ENCODE measurements at regions not wholly inside any gene's neighbourhood (a gene's known extent, or its start where the extent isn't known, plus 50 kb on each side); places are given as distances from the start of the nearest gene placed in this dataset.

DNA sequence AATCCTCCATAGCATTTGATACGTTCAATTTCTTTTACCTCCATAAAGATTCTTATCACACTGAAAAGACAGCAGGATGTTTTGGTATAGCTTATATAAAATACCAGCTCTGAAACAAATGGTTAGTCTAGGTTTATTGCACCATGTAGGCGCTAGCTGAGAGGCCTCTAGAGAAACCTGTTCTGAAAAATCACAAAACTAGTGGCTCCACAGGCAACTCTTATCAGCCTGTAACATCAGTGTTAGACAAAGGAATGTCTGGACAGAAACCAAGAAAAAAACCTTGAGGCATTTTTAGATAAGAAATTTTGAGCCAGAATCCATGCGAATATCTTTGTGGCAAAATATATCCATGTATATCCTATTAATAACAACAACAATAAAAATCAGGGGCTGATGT lies 440.4 kb upstream of the MAP2 start:
- Histone ChIP-seq H3K4me1 (no peaks in the 10 kb centered on the region), H3K4me3 (no peak overlapping the region), H3K27ac (no peak overlapping the region), H3K36me3 (no peaks in the 10 kb centered on the region), H3K9me3 (no peaks in the 10 kb centered on the region), H3K27me3 (no peaks in the 10 kb centered on the region)
- intact Hi-C loops (cut with DNase I; ENCODE audit: low total_unique reads), result no loop called here
- TF ChIP-seq, protein P1, sequence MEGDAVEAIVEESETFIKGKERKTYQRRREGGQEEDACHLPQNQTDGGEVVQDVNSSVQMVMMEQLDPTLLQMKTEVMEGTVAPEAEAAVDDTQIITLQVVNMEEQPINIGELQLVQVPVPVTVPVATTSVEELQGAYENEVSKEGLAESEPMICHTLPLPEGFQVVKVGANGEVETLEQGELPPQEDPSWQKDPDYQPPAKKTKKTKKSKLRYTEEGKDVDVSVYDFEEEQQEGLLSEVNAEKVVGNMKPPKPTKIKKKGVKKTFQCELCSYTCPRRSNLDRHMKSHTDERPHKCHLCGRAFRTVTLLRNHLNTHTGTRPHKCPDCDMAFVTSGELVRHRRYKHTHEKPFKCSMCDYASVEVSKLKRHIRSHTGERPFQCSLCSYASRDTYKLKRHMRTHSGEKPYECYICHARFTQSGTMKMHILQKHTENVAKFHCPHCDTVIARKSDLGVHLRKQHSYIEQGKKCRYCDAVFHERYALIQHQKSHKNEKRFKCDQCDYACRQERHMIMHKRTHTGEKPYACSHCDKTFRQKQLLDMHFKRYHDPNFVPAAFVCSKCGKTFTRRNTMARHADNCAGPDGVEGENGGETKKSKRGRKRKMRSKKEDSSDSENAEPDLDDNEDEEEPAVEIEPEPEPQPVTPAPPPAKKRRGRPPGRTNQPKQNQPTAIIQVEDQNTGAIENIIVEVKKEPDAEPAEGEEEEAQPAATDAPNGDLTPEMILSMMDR (IDR thresholded peaks at IDR 0.05), result no peak
- no peak for TF ChIP-seq POLR2A (IDR thresholded peaks at IDR 0.05)
- DNase-seq, result no peak

DNA sequence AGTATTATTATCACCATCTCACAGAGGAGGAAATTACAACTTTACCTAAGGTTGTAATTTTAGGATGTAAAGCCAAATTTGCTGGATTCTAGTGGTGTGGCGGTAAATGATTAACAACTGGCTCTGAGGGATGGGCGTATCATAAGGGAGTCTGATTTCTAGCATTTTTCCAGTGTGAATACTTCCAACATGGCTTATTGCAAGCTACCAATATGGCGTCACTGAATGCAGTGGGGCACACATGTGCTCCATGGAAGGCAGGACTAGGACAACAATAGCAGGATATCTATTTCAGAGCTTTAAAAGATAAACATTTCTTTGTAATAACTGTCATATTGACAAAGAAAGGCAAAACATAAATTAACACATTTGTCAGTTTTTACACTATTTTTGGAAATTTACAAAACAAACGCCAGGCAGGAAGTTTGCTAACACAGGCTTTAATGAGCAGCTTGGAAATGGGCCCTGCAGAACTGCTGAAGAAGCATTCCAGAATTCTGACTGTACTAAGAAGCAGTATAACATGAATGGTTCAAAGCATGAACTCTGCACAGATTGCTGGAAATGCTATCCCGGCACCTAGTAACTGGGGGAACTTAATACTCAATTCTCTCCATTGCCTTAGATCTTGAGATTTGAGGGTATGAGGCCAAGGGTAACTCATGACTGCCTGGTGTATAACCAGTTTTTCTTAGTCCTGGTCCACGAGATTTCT lies 439.3 kb upstream of the MAP2 start:
- Histone ChIP-seq H3K9me3 (no peaks in the 10 kb centered on the region), H3K4me1 (no peaks in the 10 kb centered on the region), H3K27ac (no peak overlapping the region), H3K36me3 (no peaks in the 10 kb centered on the region), H3K4me3 (no peak overlapping the region), H3K27me3 (no peaks in the 10 kb centered on the region)
- TF ChIP-seq POLR2A (IDR thresholded peaks at IDR 0.05), result no peak
- TF ChIP-seq, protein P1 (IDR thresholded peaks at IDR 0.05), result no peak
- DNase-seq, result no peak
- intact Hi-C loops (cut with DNase I; ENCODE audit: low total_unique reads), result no loop called here

DNA sequence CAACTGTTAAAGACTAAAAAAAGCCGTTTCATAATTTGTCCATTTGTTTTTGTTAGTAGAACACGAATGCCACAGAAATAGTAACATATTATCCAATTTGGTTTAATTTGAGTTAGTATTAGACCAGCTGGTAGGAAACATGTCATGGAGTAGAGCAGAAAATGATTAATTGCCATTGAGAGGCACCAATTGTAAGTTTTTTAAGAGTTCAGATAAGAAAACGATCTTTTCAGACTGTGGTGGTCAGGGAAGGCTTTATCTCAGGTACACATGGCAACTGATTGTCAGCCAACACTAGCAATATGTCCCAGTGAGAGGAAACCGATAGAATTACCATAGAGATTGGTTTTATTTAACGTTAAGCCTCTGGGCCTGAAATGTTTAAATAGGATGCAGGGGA lies 438.2 kb upstream of the MAP2 start:
- DNase-seq, result no peak
- no peak for TF ChIP-seq POLR2A (IDR thresholded peaks at IDR 0.05)
- TF ChIP-seq, protein P1 (IDR thresholded peaks at IDR 0.05), result no peak
- no peak overlapping the region for H3K4me3 ChIP-seq
- no peaks in the 10 kb centered on the region for H3K36me3 ChIP-seq
- no peaks in the 10 kb centered on the region for H3K9me3 ChIP-seq
- H3K27ac ChIP-seq, result no peak overlapping the region
- no peaks in the 10 kb centered on the region for H3K4me1 ChIP-seq
- no peaks in the 10 kb centered on the region for H3K27me3 ChIP-seq
- intact Hi-C loops (cut with DNase I; ENCODE audit: low total_unique reads), result no loop called here

GRCh38 chr2:208990716-208991115 lies 433.1 kb upstream of the MAP2 start:
- no peaks in the 10 kb centered on the region for H3K9me3 ChIP-seq
- intact Hi-C loops (cut with DNase I; ENCODE audit: low total_unique reads), result no loop called here
- no peak for DNase-seq

GRCh38 chr2:208999911-209000310 lies 423.9 kb upstream of the MAP2 start:
- Histone ChIP-seq H3K4me3 (no peak overlapping the region), H3K9me3 (no peaks in the 10 kb centered on the region), H3K36me3 (no peaks in the 10 kb centered on the region), H3K4me1 (no peaks in the 10 kb centered on the region), H3K27ac (no peak overlapping the region), H3K27me3 (no peaks in the 10 kb centered on the region)
- DNase-seq, result no peak
- TF ChIP-seq, protein P1 (IDR thresholded peaks at IDR 0.05), result no peak
- TF ChIP-seq POLR2A (IDR thresholded peaks at IDR 0.05), result no peak
- intact Hi-C loops (cut with DNase I; ENCODE audit: low total_unique reads), result no loop called here

More at GRCh38 chr2:208990716-208991115, 433.1 kb upstream of the MAP2 start:
- Histone ChIP-seq H3K4me3 (no peak overlapping the region), H3K36me3 (no peaks in the 10 kb centered on the region), H3K27me3 (no peaks in the 10 kb centered on the region), H3K4me1 (no peaks in the 10 kb centered on the region), H3K27ac (no peak overlapping the region)
- TF ChIP-seq, protein P1 (IDR thresholded peaks at IDR 0.05), result no peak
- no peak for TF ChIP-seq POLR2A (IDR thresholded peaks at IDR 0.05)

All from uterus (tissue), 3 donors.